ENCODE measurements at regions not wholly inside any gene's neighbourhood (a gene's known extent, or its start where the extent isn't known, plus 50 kb on each side); places are given as distances from the start of the nearest gene placed in this dataset.
"Not testable (repeated sequence)": the region's sequence is repeated elsewhere in the genome, so short reads cannot be mapped to it uniquely, and the experiment has no call there.

DNA sequence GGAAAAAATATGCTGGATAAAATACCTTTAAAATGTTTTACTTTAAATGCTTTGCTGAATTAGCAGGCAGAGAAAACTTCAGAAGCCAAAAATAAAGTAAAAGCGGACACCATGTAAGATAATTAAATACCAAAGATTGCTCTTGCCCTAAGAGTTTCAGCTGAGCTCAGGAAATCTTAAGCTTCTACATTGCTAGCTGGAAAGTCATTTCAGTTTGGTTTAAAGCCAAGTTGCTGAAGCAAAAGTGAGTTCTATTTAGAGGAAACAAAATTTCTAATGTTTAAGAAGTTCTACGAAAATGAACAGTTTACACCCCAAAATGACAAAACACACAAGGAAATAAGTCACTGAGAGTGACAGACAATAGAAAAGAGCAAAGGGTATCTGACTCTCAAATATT is 310.0 kb downstream of the ADAMTS20 start:
- Mint-ChIP-seq H3K36me3 (no peaks in the 10 kb centered on the region), H3K4me1 (no peaks in the 10 kb centered on the region), H3K4me3 (no peak overlapping the region), H3K27me3 (no peaks in the 10 kb centered on the region), H3K27ac (no peak overlapping the region), H3K9me3 (peaks cover 2 to 10% (median 7%) of the 10 kb centered on the region in 5 donors)
- no peaks in the 10 kb centered on the region for H3K36me3 ChIP-seq (ENCODE audit: insufficient read depth, low read length)
- ChIA-PET POLR2A (no interaction called here), CTCF (no interaction called here)
- no peaks in the 10 kb centered on the region for H3K27me3 ChIP-seq (ENCODE audit: insufficient read depth, low read length, poor library complexity, severe bottlenecking)
- no peaks in the 10 kb centered on the region for H3K9me3 ChIP-seq (ENCODE audit: low read length)
- no peaks in the 10 kb centered on the region for H3K4me1 ChIP-seq (ENCODE audit: insufficient read depth, low read length)
- no peak overlapping the region for H3K4me3 ChIP-seq (ENCODE audit: low read length)
- no peak for DNase-seq
- H3K27ac ChIP-seq (ENCODE audit: low read depth, low read length): no peak overlapping the region

GRCh38 chr12:43238281-43238680 is 313.7 kb downstream of the ADAMTS20 start:
- Histone ChIP-seq H3K27ac (ENCODE audit: low read depth, low read length) (no peak overlapping the region), H3K27me3 (ENCODE audit: insufficient read depth, low read length, poor library complexity, severe bottlenecking) (no peaks in the 10 kb centered on the region), H3K4me3 (ENCODE audit: low read length) (no peak overlapping the region), H3K4me1 (ENCODE audit: insufficient read depth, low read length) (no peaks in the 10 kb centered on the region), H3K36me3 (ENCODE audit: insufficient read depth, low read length) (no peaks in the 10 kb centered on the region), H3K9me3 (ENCODE audit: low read length) (no peaks in the 10 kb centered on the region)
- H3K27me3 Mint-ChIP-seq: no peaks in the 10 kb centered on the region
- no peak for DNase-seq
- ChIA-PET CTCF (no interaction called here), POLR2A (no interaction called here)
- H3K27ac Mint-ChIP-seq: no peak overlapping the region
- no peaks in the 10 kb centered on the region for H3K4me1 Mint-ChIP-seq
- peaks cover 3 to 8% (median 4%) of the 10 kb centered on the region in 5 donors for H3K9me3 Mint-ChIP-seq
- H3K4me3 Mint-ChIP-seq: no peak overlapping the region
- no peaks in the 10 kb centered on the region for H3K36me3 Mint-ChIP-seq

- Mint-ChIP-seq H3K4me3 (no peak overlapping the region), H3K9me3 (peaks cover 3 to 9% (median 4%) of the 10 kb centered on the region in 5 donors), H3K27ac (no peak overlapping the region), H3K36me3 (no peaks in the 10 kb centered on the region), H3K27me3 (no peaks in the 10 kb centered on the region), H3K4me1 (no peaks in the 10 kb centered on the region)
- ChIA-PET POLR2A (no interaction called here), CTCF (no interaction called here)
- Histone ChIP-seq H3K36me3 (ENCODE audit: insufficient read depth, low read length) (no peaks in the 10 kb centered on the region), H3K4me1 (ENCODE audit: insufficient read depth, low read length) (no peaks in the 10 kb centered on the region), H3K4me3 (ENCODE audit: low read length) (no peak overlapping the region), H3K27ac (ENCODE audit: low read depth, low read length) (no peak overlapping the region), H3K9me3 (ENCODE audit: low read length) (no peaks in the 10 kb centered on the region), H3K27me3 (ENCODE audit: insufficient read depth, low read length, poor library complexity, severe bottlenecking) (no peaks in the 10 kb centered on the region)
- no peak for DNase-seq
Observed at GRCh38 chr12:43237238-43237879, 314.6 kb downstream of the ADAMTS20 start.

DNA sequence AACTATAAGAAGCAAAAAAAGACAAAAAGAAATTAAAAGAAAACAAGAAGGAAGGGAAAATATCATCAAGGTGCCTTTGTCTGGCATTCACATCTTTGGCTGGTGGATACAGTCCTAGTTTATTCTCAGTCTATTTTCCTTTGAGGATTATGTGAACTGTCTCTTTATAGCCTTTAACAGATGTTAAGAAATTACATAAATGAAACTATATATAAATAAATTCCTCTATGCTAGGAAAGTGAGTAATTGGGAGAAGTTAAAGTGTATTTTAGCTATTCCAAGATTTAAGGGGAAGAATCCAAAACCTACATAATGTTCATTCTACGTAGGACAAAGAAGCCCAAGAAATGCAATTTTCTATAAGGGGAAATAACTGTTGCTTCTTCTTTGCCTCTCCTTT is 316.3 kb downstream of the ADAMTS20 start:
- Mint-ChIP-seq H3K27me3 (no peaks in the 10 kb centered on the region), H3K36me3 (no peaks in the 10 kb centered on the region), H3K4me3 (no peak overlapping the region), H3K9me3 (peaks cover 1 to 9% (median 4%) of the 10 kb centered on the region in 5 donors), H3K4me1 (no peaks in the 10 kb centered on the region), H3K27ac (no peak overlapping the region)
- DNase-seq: no peak
- no peaks in the 10 kb centered on the region for H3K27me3 ChIP-seq (ENCODE audit: insufficient read depth, low read length, poor library complexity, severe bottlenecking)
- no peak overlapping the region for H3K27ac ChIP-seq (ENCODE audit: low read depth, low read length)
- H3K9me3 ChIP-seq (ENCODE audit: low read length): no peaks in the 10 kb centered on the region
- H3K36me3 ChIP-seq (ENCODE audit: insufficient read depth, low read length): no peaks in the 10 kb centered on the region
- POLR2A ChIA-PET: no interaction called here
- CTCF ChIA-PET: no interaction called here
- no peaks in the 10 kb centered on the region for H3K4me1 ChIP-seq (ENCODE audit: insufficient read depth, low read length)
- no peak overlapping the region for H3K4me3 ChIP-seq (ENCODE audit: low read length)

GRCh38 chr12:43233861-43234260 is 318.1 kb downstream of the ADAMTS20 start:
- Histone ChIP-seq H3K4me1 (ENCODE audit: insufficient read depth, low read length) (no peaks in the 10 kb centered on the region), H3K4me3 (ENCODE audit: low read length) (no peak overlapping the region), H3K9me3 (ENCODE audit: low read length) (no peaks in the 10 kb centered on the region), H3K27ac (ENCODE audit: low read depth, low read length) (no peak overlapping the region), H3K36me3 (ENCODE audit: insufficient read depth, low read length) (no peaks in the 10 kb centered on the region), H3K27me3 (ENCODE audit: insufficient read depth, low read length, poor library complexity, severe bottlenecking) (no peaks in the 10 kb centered on the region)
- Mint-ChIP-seq H3K36me3 (no peaks in the 10 kb centered on the region), H3K27me3 (no peaks in the 10 kb centered on the region), H3K9me3 (peaks cover 0 to 7% (median 3%) of the 10 kb centered on the region in 5 donors), H3K4me3 (no peak overlapping the region), H3K4me1 (no peaks in the 10 kb centered on the region), H3K27ac (no peak overlapping the region)
- no peak for DNase-seq
- POLR2A ChIA-PET: no interaction called here
- CTCF ChIA-PET: no interaction called here

DNA sequence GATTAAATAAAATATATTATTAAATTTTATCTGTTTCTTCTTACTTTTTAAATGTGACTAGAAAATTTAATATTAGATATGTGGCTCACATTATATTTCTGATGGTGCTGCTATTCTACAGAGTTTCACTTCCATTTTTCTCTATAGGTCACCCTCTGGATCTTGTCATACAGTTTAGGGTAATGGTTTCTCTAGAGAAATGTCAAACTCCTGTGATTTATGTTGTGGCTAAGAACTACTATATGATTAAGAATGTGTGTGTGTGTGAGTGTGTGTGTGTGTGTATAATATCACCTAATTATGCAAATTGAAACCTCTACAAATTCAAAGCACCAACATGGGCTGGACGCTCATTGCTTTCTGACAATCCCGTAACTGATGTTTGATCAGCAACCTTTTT is 325.9 kb downstream of the ADAMTS20 start:
- Histone ChIP-seq H3K4me1 (ENCODE audit: insufficient read depth, low read length) (no peaks in the 10 kb centered on the region), H3K9me3 (ENCODE audit: low read length) (no peaks in the 10 kb centered on the region), H3K27me3 (ENCODE audit: insufficient read depth, low read length, poor library complexity, severe bottlenecking) (no peaks in the 10 kb centered on the region), H3K36me3 (ENCODE audit: insufficient read depth, low read length) (no peaks in the 10 kb centered on the region), H3K27ac (ENCODE audit: low read depth, low read length) (no peak overlapping the region), H3K4me3 (ENCODE audit: low read length) (no peak overlapping the region)
- Mint-ChIP-seq H3K27ac (no peak overlapping the region), H3K4me1 (no peaks in the 10 kb centered on the region), H3K4me3 (no peak overlapping the region), H3K36me3 (no peaks in the 10 kb centered on the region), H3K27me3 (no peaks in the 10 kb centered on the region), H3K9me3 (peaks cover 3 to 9% (median 5%) of the 10 kb centered on the region in 5 donors)
- ChIA-PET POLR2A (no interaction called here), CTCF (no interaction called here)
- no peak for DNase-seq

DNA sequence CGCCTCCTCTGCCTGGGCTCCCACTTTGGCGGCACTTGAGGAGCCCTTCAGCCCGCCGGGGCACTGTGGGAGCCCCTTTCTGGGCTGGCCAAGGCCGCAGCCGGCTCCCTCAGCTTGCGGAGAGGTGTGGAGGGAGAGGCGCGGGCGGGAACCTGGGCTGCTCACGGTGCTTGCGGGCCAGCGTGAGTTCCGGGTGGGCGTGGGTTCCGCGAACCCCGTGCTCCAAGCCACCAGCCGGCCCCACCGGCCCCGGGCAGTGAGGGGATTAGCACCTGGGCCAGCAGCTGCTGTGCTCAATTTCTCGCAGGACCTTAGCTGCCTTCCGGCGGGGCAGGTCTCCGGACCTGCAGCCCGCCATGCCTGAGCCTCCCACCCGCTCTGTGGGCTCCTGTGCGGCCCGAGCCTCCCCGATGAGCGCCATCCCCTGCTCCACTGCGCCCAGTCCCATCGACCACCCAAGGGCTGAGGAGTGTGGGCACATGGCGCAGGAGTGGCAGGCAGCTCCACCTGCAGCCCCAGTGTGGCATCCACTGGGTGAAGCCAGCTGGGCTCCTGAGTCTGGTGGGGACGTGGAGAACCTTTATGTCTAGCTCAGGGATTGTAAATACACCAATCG is 327.7 kb downstream of the ADAMTS20 start:
- H3K4me3 Mint-ChIP-seq; H3K4me1 ChIP-seq (ENCODE audit: insufficient read depth, low read length); H3K36me3 Mint-ChIP-seq; POLR2A ChIA-PET; H3K27me3 ChIP-seq (ENCODE audit: insufficient read depth, low read length, poor library complexity, severe bottlenecking); H3K27ac ChIP-seq (ENCODE audit: low read depth, low read length); CTCF ChIA-PET; H3K4me3 ChIP-seq (ENCODE audit: low read length); H3K27me3 Mint-ChIP-seq; H3K9me3 ChIP-seq (ENCODE audit: low read length); H3K36me3 ChIP-seq (ENCODE audit: insufficient read depth, low read length); H3K4me1 Mint-ChIP-seq; DNase-seq; H3K27ac Mint-ChIP-seq: not testable (repeated sequence)
- H3K9me3 Mint-ChIP-seq: peaks cover 3 to 12% (median 5%) of the 10 kb centered on the region in 5 donors

DNA sequence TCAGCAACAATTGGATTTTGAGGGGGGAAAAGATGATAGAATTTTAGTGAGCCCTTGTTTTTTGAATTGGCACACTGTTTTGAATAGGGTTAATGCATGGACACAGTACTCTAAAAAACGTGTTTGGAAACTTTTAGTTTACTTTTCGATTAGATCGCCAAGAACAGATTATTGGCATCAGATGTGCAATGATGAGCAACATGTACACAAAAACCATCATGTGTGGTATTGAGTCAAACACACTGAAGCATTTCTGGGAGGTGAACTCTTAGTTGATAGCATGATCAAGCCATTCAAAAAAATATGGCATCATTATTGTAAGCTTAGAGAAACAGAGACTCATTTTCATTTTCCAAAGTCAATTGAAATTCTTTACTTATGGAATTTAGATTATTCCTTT is 329.2 kb downstream of the ADAMTS20 start:
- POLR2A ChIA-PET: no interaction called here
- Mint-ChIP-seq H3K4me3 (no peak overlapping the region), H3K27ac (no peak overlapping the region), H3K4me1 (no peaks in the 10 kb centered on the region), H3K27me3 (no peaks in the 10 kb centered on the region), H3K9me3 (peaks cover 3 to 12% (median 5%) of the 10 kb centered on the region in 5 donors), H3K36me3 (no peaks in the 10 kb centered on the region)
- no peak overlapping the region for H3K27ac ChIP-seq (ENCODE audit: low read depth, low read length)
- no peaks in the 10 kb centered on the region for H3K36me3 ChIP-seq (ENCODE audit: insufficient read depth, low read length)
- no peaks in the 10 kb centered on the region for H3K9me3 ChIP-seq (ENCODE audit: low read length)
- H3K4me1 ChIP-seq (ENCODE audit: insufficient read depth, low read length): no peaks in the 10 kb centered on the region
- no peak overlapping the region for H3K4me3 ChIP-seq (ENCODE audit: low read length)
- H3K27me3 ChIP-seq (ENCODE audit: insufficient read depth, low read length, poor library complexity, severe bottlenecking): no peaks in the 10 kb centered on the region
- CTCF ChIA-PET: no interaction called here
- no peak for DNase-seq
